HCT116 (cell line): ENCODE measurements at regions not wholly inside any gene's neighbourhood (a gene's known extent, or its start where the extent isn't known, plus 50 kb on each side); places are given as distances from the start of the nearest gene placed in this dataset.

Source experiments
- ATAC-seq: fragments of 200-7000 bp; cut with Tn5 transposase; 2 replicates; pipeline ENCODE4 v1.9.1; 2020; ENCODE audit warnings: mild to moderate bottlenecking, moderate library complexity
- BruUV-seq: library from RNA; stranded (reverse); fragments of 400-500 nt; replicated peaks from 2 replicates; lab custom pipeline; 2021; lab: Mats Ljungman, UMichigan
- CTCF ChIA-PET: fragments of 300-600 bp; sonication (Branson Sonifier 250); formaldehyde crosslinking; loops from one replicate; lab custom pipeline; 2021; ENCODE audit warnings: antibody characterized with exemption; lab: Charles Lee
- POLR2A ChIA-PET: fragments of 300-600, 350-600 bp; sonication (Branson Sonifier 250); formaldehyde crosslinking; loops from one replicate; lab custom pipeline; 2021; ENCODE audit warnings: antibody characterized with exemption; lab: Charles Lee
- RAD21 ChIA-PET, 2 experiments: fragments of 300-600 bp; sonication (Branson Sonifier 250); formaldehyde crosslinking; loops; one replicate each; lab custom pipeline; 2023; ENCODE audit warnings: low total read pairs in 2 of 2; ENCODE audit not compliant: uncharacterized antibody in 2 of 2, unreplicated experiment in 2 of 2, low non-redundant PET in 1 of 2; lab: Charles Lee
- DNase-seq: peaks from one replicate; pipeline ENCODE4 v3.0.0-alpha.2; 2010; ENCODE audit warnings: low read depth, low spot score
- H2AFZ ChIP-seq: fragments of 200-600 bp; shearing (Covaris generic), sonication (generic); 2 replicates; pipeline ENCODE4 v1.6.1; 2017; ENCODE audit warnings: low read depth, mixed run types, mixed read lengths, antibody characterized with exemption, low read length; ENCODE audit not compliant: poor library complexity, severe bottlenecking
- H3K27ac ChIP-seq: 2 replicates; pipeline ENCODE4 v1.5.1; 2012; ENCODE audit warnings: low read depth, low read length
- H3K27me3 ChIP-seq: fragments of 200-600 bp; sonication (generic); 2 replicates; pipeline ENCODE4 v1.6.1; 2016; ENCODE audit warnings: mixed run types, low read length, mixed read lengths; ENCODE audit not compliant: insufficient read depth
- H3K36me3 ChIP-seq, 2 experiments: fragments of 200-500 bp in 1 of 2; fragments of 200-600 bp in 1 of 2; sonication (Bioruptor generic) in 1 of 2; sonication (generic) in 1 of 2; 2 replicates each; pipeline versions ENCODE4 v1.5.1 to v1.6.1; 2014 to 2016; ENCODE audit warnings: low read length in 2 of 2, inconsistent platforms in 1 of 2, mixed read lengths in 1 of 2, mixed run types in 1 of 2; ENCODE audit not compliant: insufficient read depth in 2 of 2, control insufficient read depth in 1 of 2
- H3K4me1 ChIP-seq, 2 experiments: fragments of 200-600 bp in 1 of 2; sonication (generic) in 1 of 2; 2 replicates each; pipeline versions ENCODE4 v1.5.1 to v1.6.1; 2012 to 2017; ENCODE audit warnings: low read length in 2 of 2, inconsistent platforms in 1 of 2, mild to moderate bottlenecking in 1 of 2, mixed read lengths in 1 of 2, mixed run types in 1 of 2, moderate library complexity in 1 of 2; ENCODE audit not compliant: insufficient read depth in 2 of 2, control insufficient read depth in 1 of 2
- H3K4me2 ChIP-seq: fragments of 200-600 bp; sonication (generic); 2 replicates; pipeline ENCODE4 v1.6.1; 2017; ENCODE audit warnings: mixed run types, low read length, mixed read lengths
- H3K4me3 ChIP-seq, 2 experiments: fragments of 200-600 bp in 1 of 2; sonication (generic) in 1 of 2; replicated peaks in 1 of 2; 2 replicates each; pipeline ENCODE4 v1.5.1; 2011 to 2016; ENCODE audit warnings: low read length in 2 of 2, control low read depth in 1 of 2, low read depth in 1 of 2, mild to moderate bottlenecking in 1 of 2, mixed read lengths in 1 of 2, mixed run types in 1 of 2
- H3K79me2 ChIP-seq: fragments of 200-600 bp; sonication (generic); 2 replicates; pipeline ENCODE4 v1.6.1; 2017; ENCODE audit warnings: mild to moderate bottlenecking, mixed run types, low read length, moderate library complexity, mixed read lengths; ENCODE audit not compliant: insufficient read depth
- H3K9ac ChIP-seq: fragments of 200-600 bp; sonication (generic); 2 replicates; pipeline ENCODE4 v1.6.1; 2016; ENCODE audit warnings: low read length, mixed read lengths
- H3K9me2 ChIP-seq: fragments of 200-600 bp; sonication (generic), shearing (Covaris generic); 2 replicates; pipeline ENCODE4 v1.6.1; 2017; ENCODE audit warnings: mixed run types, mild to moderate bottlenecking, moderate library complexity; ENCODE audit not compliant: insufficient read depth
- H3K9me3 ChIP-seq, 2 experiments: fragments of 200-500 bp in 1 of 2; fragments of 200-600 bp in 1 of 2; sonication (Bioruptor generic) in 1 of 2; sonication (generic) in 1 of 2; 2 replicates each; pipeline ENCODE4 v1.6.1; 2014 to 2017; ENCODE audit warnings: low read length in 2 of 2, mixed read lengths in 2 of 2, inconsistent platforms in 1 of 2, low read depth in 1 of 2, mild to moderate bottlenecking in 1 of 2, mixed run types in 1 of 2, moderate library complexity in 1 of 2; ENCODE audit not compliant: control insufficient read depth in 1 of 2, insufficient read depth in 1 of 2
- H4K20me1 ChIP-seq: fragments of 200-600 bp; sonication (generic), shearing (Covaris generic); 2 replicates; pipeline ENCODE4 v1.6.1; 2017; ENCODE audit warnings: mixed run types, mild to moderate bottlenecking, moderate library complexity; ENCODE audit not compliant: insufficient read depth
- CBX3 ChIP-seq: IDR thresholded peaks from 2 replicates; pipeline ENCODE4 v1.6.1; 2012; ENCODE audit warnings: low read depth
- EGR1 ChIP-seq: IDR thresholded peaks from 2 replicates; pipeline ENCODE4 v1.6.1; 2012; ENCODE audit warnings: low read depth
- EZH2 ChIP-seq: fragments of 200-600 bp; sonication (generic); IDR thresholded peaks from 2 replicates; pipeline ENCODE4 v1.6.1; 2017; ENCODE audit warnings: antibody characterized with exemption, mixed run types
- EZH2phosphoT487 ChIP-seq: fragments of 200-600 bp; IDR thresholded peaks from 2 replicates; pipeline ENCODE4 v1.6.1; 2018; ENCODE audit warnings: antibody characterized with exemption, borderline replicate concordance
- FOSL1 ChIP-seq: IDR thresholded peaks from 2 replicates; pipeline ENCODE4 v1.6.1; 2012; ENCODE audit warnings: low read depth
- JUND ChIP-seq: IDR thresholded peaks from 2 replicates; pipeline ENCODE4 v1.6.1; 2012
- MAX ChIP-seq: IDR thresholded peaks from 2 replicates; pipeline ENCODE4 v1.6.1; 2012
- POLR2A ChIP-seq: IDR thresholded peaks from 2 replicates; pipeline ENCODE4 v1.7.0; 2011; ENCODE audit warnings: borderline replicate concordance; ENCODE audit not compliant: insufficient read depth, insufficient read length; ENCODE audit errors: extremely low read depth
- REST ChIP-seq: IDR thresholded peaks from 2 replicates; pipeline ENCODE4 v1.6.1; 2012; ENCODE audit warnings: low read depth
- SP1 ChIP-seq: IDR thresholded peaks from 2 replicates; pipeline ENCODE4 v1.6.1; 2012; ENCODE audit warnings: low read depth
- SRF ChIP-seq: IDR thresholded peaks from 2 replicates; pipeline ENCODE4 v1.6.1; 2012; ENCODE audit warnings: low read depth
- TCF7L2 ChIP-seq: IDR thresholded peaks from 2 replicates; pipeline ENCODE4 v1.7.0; 2011; ENCODE audit warnings: borderline replicate concordance, inconsistent platforms; ENCODE audit not compliant: insufficient read depth, insufficient read length; ENCODE audit errors: extremely low read depth
- ZFX ChIP-seq: fragments of 450-650 bp; IDR thresholded peaks from 2 replicates; pipeline ENCODE4 v1.6.1; 2017
- ZNF274 ChIP-seq: fragments of 200-500 bp; sonication (Bioruptor generic); IDR thresholded peaks from 2 replicates; pipeline ENCODE4 v1.6.1; 2014; ENCODE audit warnings: mild to moderate bottlenecking, low read depth, low read length, inconsistent platforms
- intact Hi-C: fragments of 100-400 bp; cut with micrococcal nuclease; formaldehyde crosslinking; loops from 2 replicates; pipeline ENCODE4 v1.10.0; 2022
- TF ChIP-seq, protein P1 (sequence below): IDR thresholded peaks from 2 replicates; pipeline ENCODE4 v1.6.1; 2011; ENCODE audit warnings: mild to moderate bottlenecking, low read length, moderate library complexity; ENCODE audit not compliant: insufficient replicate concordance; ENCODE audit errors: extremely low read depth
- TF ChIP-seq, protein P2 (sequence below): IDR thresholded peaks from 2 replicates; pipeline ENCODE4 v1.6.1; 2012
- TF ChIP-seq, protein P3 (sequence below), 3 experiments: fragments of 200-600 bp in 1 of 3; sonication (generic) in 1 of 3; IDR thresholded peaks in 2 of 3; conservative IDR thresholded peaks in 1 of 3; 2 replicates each; pipeline ENCODE4 v1.5.1; 2012 to 2017; ENCODE audit warnings: low read depth in 2 of 3, low read length in 2 of 3, antibody characterized with exemption in 1 of 3, borderline replicate concordance in 1 of 3, control low read depth in 1 of 3, mild to moderate bottlenecking in 1 of 3, mixed read lengths in 1 of 3, mixed run types in 1 of 3, moderate library complexity in 1 of 3; ENCODE audit not compliant: insufficient read depth in 1 of 3

- Histone ChIP-seq H3K4me1 (no peaks in the 10 kb centered on the region), H2AFZ (no peak overlapping the region), H3K36me3 (no peaks in the 10 kb centered on the region), H4K20me1 (no peaks in the 10 kb centered on the region), H3K9ac (no peak overlapping the region), H3K9me2 (no peaks in the 10 kb centered on the region), H3K4me2 (no peak overlapping the region), H3K4me3 (no peak overlapping the region), H3K27ac (no peak overlapping the region), H3K9me3 (peaks cover 50 to 72% of the 10 kb centered on the region in 2 experiments; a peak in 3 of 4 replicates), H3K79me2 (no peaks in the 10 kb centered on the region), H3K27me3 (no peaks in the 10 kb centered on the region)
- no TSS peak for BruUV-seq
- ChIA-PET POLR2A (no interaction called here), RAD21 (no interaction called here), CTCF (no interaction called here)
- ATAC-seq: no peak
- TF ChIP-seq CBX3 (no peak), ZFX (no peak), FOSL1 (no peak), TCF7L2 (no peak), SP1 (no peak), MAX (no peak), JUND (no peak), EZH2 (no peak), POLR2A (no peak), REST (no peak), EZH2phosphoT487 (no peak), SRF (no peak), ZNF274 (no peak), EGR1 (no peak)
- TF ChIP-seq, protein P1, sequence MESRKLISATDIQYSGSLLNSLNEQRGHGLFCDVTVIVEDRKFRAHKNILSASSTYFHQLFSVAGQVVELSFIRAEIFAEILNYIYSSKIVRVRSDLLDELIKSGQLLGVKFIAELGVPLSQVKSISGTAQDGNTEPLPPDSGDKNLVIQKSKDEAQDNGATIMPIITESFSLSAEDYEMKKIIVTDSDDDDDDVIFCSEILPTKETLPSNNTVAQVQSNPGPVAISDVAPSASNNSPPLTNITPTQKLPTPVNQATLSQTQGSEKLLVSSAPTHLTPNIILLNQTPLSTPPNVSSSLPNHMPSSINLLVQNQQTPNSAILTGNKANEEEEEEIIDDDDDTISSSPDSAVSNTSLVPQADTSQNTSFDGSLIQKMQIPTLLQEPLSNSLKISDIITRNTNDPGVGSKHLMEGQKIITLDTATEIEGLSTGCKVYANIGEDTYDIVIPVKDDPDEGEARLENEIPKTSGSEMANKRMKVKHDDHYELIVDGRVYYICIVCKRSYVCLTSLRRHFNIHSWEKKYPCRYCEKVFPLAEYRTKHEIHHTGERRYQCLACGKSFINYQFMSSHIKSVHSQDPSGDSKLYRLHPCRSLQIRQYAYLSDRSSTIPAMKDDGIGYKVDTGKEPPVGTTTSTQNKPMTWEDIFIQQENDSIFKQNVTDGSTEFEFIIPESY: no peak
- TF ChIP-seq, protein P2, sequence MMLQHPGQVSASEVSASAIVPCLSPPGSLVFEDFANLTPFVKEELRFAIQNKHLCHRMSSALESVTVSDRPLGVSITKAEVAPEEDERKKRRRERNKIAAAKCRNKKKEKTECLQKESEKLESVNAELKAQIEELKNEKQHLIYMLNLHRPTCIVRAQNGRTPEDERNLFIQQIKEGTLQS: no peak
- TF ChIP-seq, protein P3, sequence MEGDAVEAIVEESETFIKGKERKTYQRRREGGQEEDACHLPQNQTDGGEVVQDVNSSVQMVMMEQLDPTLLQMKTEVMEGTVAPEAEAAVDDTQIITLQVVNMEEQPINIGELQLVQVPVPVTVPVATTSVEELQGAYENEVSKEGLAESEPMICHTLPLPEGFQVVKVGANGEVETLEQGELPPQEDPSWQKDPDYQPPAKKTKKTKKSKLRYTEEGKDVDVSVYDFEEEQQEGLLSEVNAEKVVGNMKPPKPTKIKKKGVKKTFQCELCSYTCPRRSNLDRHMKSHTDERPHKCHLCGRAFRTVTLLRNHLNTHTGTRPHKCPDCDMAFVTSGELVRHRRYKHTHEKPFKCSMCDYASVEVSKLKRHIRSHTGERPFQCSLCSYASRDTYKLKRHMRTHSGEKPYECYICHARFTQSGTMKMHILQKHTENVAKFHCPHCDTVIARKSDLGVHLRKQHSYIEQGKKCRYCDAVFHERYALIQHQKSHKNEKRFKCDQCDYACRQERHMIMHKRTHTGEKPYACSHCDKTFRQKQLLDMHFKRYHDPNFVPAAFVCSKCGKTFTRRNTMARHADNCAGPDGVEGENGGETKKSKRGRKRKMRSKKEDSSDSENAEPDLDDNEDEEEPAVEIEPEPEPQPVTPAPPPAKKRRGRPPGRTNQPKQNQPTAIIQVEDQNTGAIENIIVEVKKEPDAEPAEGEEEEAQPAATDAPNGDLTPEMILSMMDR (IDR thresholded peaks at IDR 0.05 in 2 of 3, conservative IDR thresholded peaks at IDR 0.05 in 1 of 3; ENCODE audit: borderline replicate concordance in 1 of 3, insufficient read depth in 1 of 3, low read depth in 2 of 3, low read length in 2 of 3): no peak
- no peak for DNase-seq
- intact Hi-C loops: loop anchor here (5.0 kb wide), 1 partner anchor 754 kb away; no protein-coding TSS in a partner anchor
Measured at GRCh38 chr16:80120899-80121521, 419.8 kb upstream of the DYNLRB2 start.
